Neural crest cell (in vitro differentiated cells): ENCODE measurements at regions not wholly inside any gene's neighbourhood (a gene's known extent, or its start where the extent isn't known, plus 50 kb on each side); places are given as distances from the start of the nearest gene placed in this dataset.
"Not testable (repeated sequence)": the region's sequence is repeated elsewhere in the genome, so short reads cannot be mapped to it uniquely, and the experiment has no call there.

Experiments
- DNase-seq: peaks from one replicate; pipeline ENCODE4 v3.0.0; 2021; ENCODE audit warnings: low read depth, mixed read lengths, low spot score
- H3K27ac Mint-ChIP-seq: one replicate; pipeline ENCODE4 v1.8.0; 2021; ENCODE audit warnings: mild to moderate bottlenecking, mixed read lengths; ENCODE audit not compliant: unreplicated experiment
- H3K27me3 Mint-ChIP-seq: 2 replicates; pipeline ENCODE4 v1.8.0; 2021; ENCODE audit warnings: low read depth, mild to moderate bottlenecking, mixed read lengths
- H3K36me3 Mint-ChIP-seq: 2 replicates; pipeline ENCODE4 v1.8.0; 2021; ENCODE audit warnings: low read depth, mild to moderate bottlenecking, mixed read lengths
- H3K4me1 Mint-ChIP-seq: 2 replicates; pipeline ENCODE4 v1.8.0; 2021; ENCODE audit warnings: mixed read lengths
- H3K4me3 Mint-ChIP-seq: one replicate; pipeline ENCODE4 v1.8.0; 2021; ENCODE audit warnings: mild to moderate bottlenecking, mixed read lengths
- H3K9me3 Mint-ChIP-seq: 2 replicates; pipeline ENCODE4 v1.8.0; 2021; ENCODE audit warnings: mixed read lengths
- CTCF ChIP-seq: fragments of 200-600 bp; sonication (generic); conservative IDR thresholded peaks from 2 replicates; pipeline ENCODE4 v1.5.0; 2021; ENCODE audit warnings: antibody characterized with exemption, mild to moderate bottlenecking

DNA sequence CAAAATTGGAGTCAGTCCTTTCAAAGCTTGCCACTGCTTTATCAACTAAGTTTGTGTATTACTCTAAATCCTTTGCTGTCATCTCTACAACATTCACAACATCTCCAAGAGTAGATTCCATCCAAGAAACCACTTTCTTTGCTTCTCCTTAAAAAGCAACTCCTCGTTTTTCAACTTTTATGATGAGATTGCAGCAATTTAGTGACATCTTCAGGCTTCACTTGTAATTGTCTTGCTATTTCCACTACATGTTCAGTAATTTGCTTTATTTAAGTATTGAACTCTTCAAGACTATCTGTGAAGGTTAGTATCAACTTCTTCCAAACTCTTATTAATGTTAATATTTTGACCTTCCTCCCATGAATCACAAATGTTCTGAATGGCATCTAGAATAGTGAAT lies 747.9 kb downstream of the TMTC2 start:
- Mint-ChIP-seq H3K4me1 (no peaks in the 10 kb centered on the region), H3K27ac (no peak overlapping the region), H3K36me3 (no peaks in the 10 kb centered on the region), H3K4me3 (no peak overlapping the region), H3K9me3 (peaks cover 7% of the 10 kb centered on the region), H3K27me3 (no peaks in the 10 kb centered on the region)
- DNase-seq: no peak
- no peak for TF ChIP-seq CTCF

- no peak for DNase-seq
- H3K4me1 Mint-ChIP-seq: no peaks in the 10 kb centered on the region
- H3K4me3 Mint-ChIP-seq: no peak overlapping the region
- no peak overlapping the region for H3K27ac Mint-ChIP-seq
- no peaks in the 10 kb centered on the region for H3K36me3 Mint-ChIP-seq
- peaks cover 10% of the 10 kb centered on the region for H3K9me3 Mint-ChIP-seq
- no peak for TF ChIP-seq CTCF
- no peaks in the 10 kb centered on the region for H3K27me3 Mint-ChIP-seq
Observed at GRCh38 chr12:83432176-83432719, 745.5 kb downstream of the TMTC2 start.

GRCh38 chr12:83427586-83428136 lies 741.0 kb downstream of the TMTC2 start:
- H3K27me3 Mint-ChIP-seq, H3K27ac Mint-ChIP-seq, H3K36me3 Mint-ChIP-seq, H3K9me3 Mint-ChIP-seq, H3K4me3 Mint-ChIP-seq, DNase-seq, H3K4me1 Mint-ChIP-seq: not testable (repeated sequence)

DNA sequence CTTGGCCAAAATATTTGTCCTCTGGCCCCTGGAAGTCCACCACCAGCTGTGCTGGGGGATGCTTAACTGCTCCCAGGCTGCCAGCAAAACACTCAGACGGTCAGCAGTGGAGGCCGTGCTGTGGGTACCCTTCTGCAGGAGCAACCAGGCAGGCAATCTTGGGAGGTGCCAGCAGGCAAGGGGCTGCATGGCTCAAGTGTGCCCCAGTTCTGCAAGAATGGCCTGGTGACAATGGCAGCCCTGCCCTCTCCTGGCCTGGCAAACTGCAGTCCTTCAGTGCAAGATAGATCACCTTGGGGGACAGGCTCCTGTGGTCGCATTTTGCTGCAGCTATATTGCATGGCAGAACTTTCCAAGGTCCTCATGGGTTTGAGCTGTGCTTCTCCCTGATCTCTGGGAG lies 728.3 kb downstream of the TMTC2 start:
- TF ChIP-seq CTCF: no peak
- Mint-ChIP-seq H3K4me3 (no peak overlapping the region), H3K36me3 (no peaks in the 10 kb centered on the region), H3K27ac (no peak overlapping the region), H3K4me1 (no peaks in the 10 kb centered on the region), H3K9me3 (peaks cover 5% of the 10 kb centered on the region), H3K27me3 (no peaks in the 10 kb centered on the region)
- DNase-seq: no peak

DNA sequence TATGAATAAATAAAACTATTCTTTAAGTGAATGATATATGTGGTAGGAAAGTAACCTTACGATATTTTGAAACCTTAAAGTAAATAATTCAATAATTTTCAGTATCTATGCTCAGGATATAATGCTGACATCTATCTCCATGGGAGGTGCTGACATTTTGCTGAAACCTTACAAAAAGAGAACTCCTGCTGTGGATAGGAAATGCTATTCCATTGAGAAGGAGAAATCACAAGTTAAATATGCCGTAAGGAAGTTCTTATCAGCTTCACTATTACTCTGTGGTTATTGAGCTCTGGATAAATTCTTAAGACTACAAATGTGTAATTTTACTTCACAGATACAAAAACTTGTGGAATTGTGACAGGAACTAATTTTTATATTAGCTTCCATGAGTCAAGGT lies 722.1 kb downstream of the TMTC2 start:
- H3K9me3 Mint-ChIP-seq: peaks cover 9% of the 10 kb centered on the region
- TF ChIP-seq CTCF: no peak

DNA sequence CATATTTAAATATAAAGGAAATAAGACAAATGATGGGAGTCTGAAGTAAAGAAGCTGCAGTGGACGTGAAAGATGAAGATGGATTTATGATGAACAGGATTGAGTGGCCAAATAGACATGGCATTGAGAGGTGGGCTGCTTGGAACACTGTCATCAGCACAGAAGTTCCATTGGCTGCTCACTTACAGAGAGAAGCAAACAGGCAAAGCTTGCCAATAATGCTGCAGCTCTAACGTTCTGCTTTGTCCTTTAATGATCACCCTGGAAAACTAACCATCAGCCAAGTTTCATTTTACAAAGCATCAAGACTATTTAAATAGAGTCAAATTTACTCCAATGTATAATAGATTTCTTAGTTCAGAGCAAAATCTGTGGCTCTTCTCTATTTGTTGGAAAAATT lies 721.4 kb downstream of the TMTC2 start:
- no peak overlapping the region for H3K4me3 Mint-ChIP-seq
- TF ChIP-seq CTCF: no peak
- H3K9me3 Mint-ChIP-seq: peaks cover 9% of the 10 kb centered on the region
- no peak for DNase-seq
- no peaks in the 10 kb centered on the region for H3K4me1 Mint-ChIP-seq
- no peak overlapping the region for H3K27ac Mint-ChIP-seq
- H3K27me3 Mint-ChIP-seq: no peaks in the 10 kb centered on the region
- no peaks in the 10 kb centered on the region for H3K36me3 Mint-ChIP-seq

More for the DNA sequence above, 722.1 kb downstream of the TMTC2 start:
- Mint-ChIP-seq H3K27ac (no peak overlapping the region), H3K4me3 (no peak overlapping the region), H3K27me3 (no peaks in the 10 kb centered on the region), H3K4me1 (no peaks in the 10 kb centered on the region), H3K36me3 (no peaks in the 10 kb centered on the region)
- no peak for DNase-seq
